Hepatocyte (in vitro differentiated cells): ENCODE measurements at regions not wholly inside any gene's neighbourhood (a gene's known extent, or its start where the extent isn't known, plus 50 kb on each side); places are given as distances from the start of the nearest gene placed in this dataset.

Experiments
- DNase-seq: peaks from one replicate; pipeline ENCODE4 v3.0.0-alpha.2; 2016; ENCODE audit warnings: low spot score
- H2AFZ ChIP-seq: fragments of 200-600 bp; sonication (generic); 2 replicates; pipeline ENCODE4 v1.6.0; 2016; ENCODE audit warnings: antibody characterized with exemption, mild to moderate bottlenecking
- H3K27ac ChIP-seq: fragments of 200-600 bp; sonication (generic); 2 replicates; pipeline ENCODE4 v1.5.1; 2016; ENCODE audit warnings: mild to moderate bottlenecking
- H3K27me3 ChIP-seq: fragments of 200-600 bp; sonication (generic); 2 replicates; pipeline ENCODE4 v1.6.1; 2016
- H3K36me3 ChIP-seq: fragments of 200-600 bp; sonication (generic); replicated peaks from 2 replicates; pipeline ENCODE4 v1.5.1; 2016; ENCODE audit warnings: low read depth; ENCODE audit not compliant: insufficient read depth
- H3K4me1 ChIP-seq: fragments of 200-600 bp; sonication (generic); 2 replicates; pipeline ENCODE4 v1.5.1; 2016; ENCODE audit warnings: mild to moderate bottlenecking, moderate library complexity; ENCODE audit not compliant: insufficient read depth
- H3K4me2 ChIP-seq: fragments of 200-600 bp; sonication (generic); 2 replicates; pipeline ENCODE4 v1.6.0; 2016
- H3K4me3 ChIP-seq: fragments of 200-600 bp; sonication (generic); 2 replicates; pipeline ENCODE4 v1.5.1; 2016; ENCODE audit warnings: mild to moderate bottlenecking
- H3K79me2 ChIP-seq: fragments of 200-600 bp; sonication (generic); 2 replicates; pipeline ENCODE4 v1.6.0; 2017; ENCODE audit warnings: mild to moderate bottlenecking
- H3K9me2 ChIP-seq: fragments of 200-600 bp; sonication (generic); replicated peaks from 2 replicates; pipeline ENCODE4 v1.6.0; 2017; ENCODE audit warnings: mild to moderate bottlenecking; ENCODE audit not compliant: insufficient read depth
- H3K9me3 ChIP-seq: fragments of 200-600 bp; sonication (generic); 2 replicates; pipeline ENCODE4 v1.5.1; 2016; ENCODE audit warnings: low read depth, mild to moderate bottlenecking
- H4K20me1 ChIP-seq: fragments of 200-600 bp; sonication (generic); 2 replicates; pipeline ENCODE4 v1.6.0; 2016; ENCODE audit warnings: mild to moderate bottlenecking; ENCODE audit not compliant: insufficient read depth, poor library complexity, severe bottlenecking
- CTCF ChIP-seq: fragments of 200-600 bp; sonication (generic); IDR thresholded peaks from 2 replicates; pipeline ENCODE4 v1.5.1; 2016; ENCODE audit warnings: antibody characterized with exemption, mild to moderate bottlenecking; ENCODE audit not compliant: poor library complexity
- EZH2 ChIP-seq: fragments of 200-600 bp; sonication (generic); IDR thresholded peaks from 2 replicates; pipeline ENCODE4 v1.6.1; 2016; ENCODE audit warnings: antibody characterized with exemption, mild to moderate bottlenecking, borderline replicate concordance
- EZH2phosphoT487 ChIP-seq: fragments of 200-600 bp; sonication (generic); IDR thresholded peaks from one replicate; pipeline ENCODE4 v1.6.1; 2018; ENCODE audit warnings: antibody characterized with exemption, mild to moderate bottlenecking, low read depth, moderate library complexity; ENCODE audit not compliant: unreplicated experiment, severe bottlenecking
- WGBS: methylation state at CpG from one replicate; pipeline ENCODE4 v1.1.6; 2016; ENCODE audit warnings: low lambda C conversion rate; ENCODE audit errors: missing lambda C conversion rate; 5-methylcytosine and 5-hydroxymethylcytosine counted together

- Histone ChIP-seq H3K79me2 (no peaks in the 10 kb centered on the region), H2AFZ (no peak overlapping the region), H4K20me1 (no peaks in the 10 kb centered on the region), H3K27me3 (no peaks in the 10 kb centered on the region), H3K36me3 (no peaks in the 10 kb centered on the region), H3K9me2 (no peaks in the 10 kb centered on the region), H3K27ac (peak overlapping the region; percentile 2), H3K4me3 (no peak overlapping the region), H3K4me2 (no peak overlapping the region), H3K9me3 (no peaks in the 10 kb centered on the region), H3K4me1 (peaks cover 3% of the 10 kb centered on the region)
- TF ChIP-seq CTCF: peak; percentile 83
- TF ChIP-seq EZH2: no peak
- peak; percentile 70 for DNase-seq
- 36% methylated on average over 4 of the region's 4 CpGs for WGBS
Measured at GRCh38 chr11:29328961-29329441, 687.8 kb downstream of the KCNA4 start.

DNA sequence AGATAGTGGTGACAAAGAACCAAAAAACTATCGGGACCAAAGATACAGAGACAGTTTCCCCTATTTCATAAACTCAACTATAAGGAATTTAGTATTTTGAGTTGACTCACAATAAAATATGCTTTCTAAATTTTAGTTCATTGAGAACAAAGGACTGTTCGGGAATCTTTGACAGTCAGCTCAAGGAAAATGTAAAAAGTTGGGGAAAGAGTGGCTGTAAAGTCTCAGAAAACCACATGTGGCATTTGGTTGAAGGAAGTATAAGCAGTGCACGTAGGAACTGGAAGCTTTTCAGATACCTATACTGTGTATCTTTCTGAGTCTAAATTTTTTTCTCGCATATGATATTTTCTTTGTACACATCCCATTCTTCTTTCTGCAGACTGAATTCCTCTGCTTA is 688.9 kb downstream of the KCNA4 start:
- no peaks in the 10 kb centered on the region for H3K27me3 ChIP-seq
- H3K27ac ChIP-seq: no peak overlapping the region
- no peaks in the 10 kb centered on the region for H3K9me3 ChIP-seq
- no peak overlapping the region for H3K4me3 ChIP-seq
- no peaks in the 10 kb centered on the region for H3K79me2 ChIP-seq
- H4K20me1 ChIP-seq: no peaks in the 10 kb centered on the region
- no peaks in the 10 kb centered on the region for H3K36me3 ChIP-seq
- TF ChIP-seq CTCF: no peak
- no peak for TF ChIP-seq EZH2phosphoT487
- no peak for TF ChIP-seq EZH2
- H3K4me1 ChIP-seq: peaks cover 3% of the 10 kb centered on the region
- no peaks in the 10 kb centered on the region for H3K9me2 ChIP-seq
- H2AFZ ChIP-seq: no peak overlapping the region
- DNase-seq: no peak
- WGBS: 87% methylated on average over 4 of the region's 4 CpGs
- H3K4me2 ChIP-seq: no peak overlapping the region

DNA sequence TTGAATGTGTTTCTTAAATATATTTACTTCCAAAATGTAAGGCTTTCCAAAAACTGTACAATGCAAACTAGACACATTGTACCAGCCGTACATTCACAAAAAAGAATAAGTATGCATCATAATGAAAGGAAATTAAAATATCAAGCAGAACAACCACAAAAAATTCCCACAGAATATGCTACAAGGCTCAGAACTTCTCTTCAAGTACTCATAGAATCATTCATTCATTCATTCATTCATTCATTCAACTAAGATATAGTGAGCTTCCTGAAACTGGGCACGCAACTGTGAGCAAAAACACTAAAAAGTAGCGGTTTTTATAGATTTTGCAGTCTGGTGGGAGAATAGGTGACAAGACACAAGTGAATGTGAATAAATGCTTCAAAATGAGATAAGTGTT is 690.1 kb downstream of the KCNA4 start:
- Histone ChIP-seq H3K4me1 (peaks cover 3% of the 10 kb centered on the region), H3K27me3 (no peaks in the 10 kb centered on the region), H3K4me2 (no peak overlapping the region), H3K36me3 (no peaks in the 10 kb centered on the region), H3K9me2 (no peaks in the 10 kb centered on the region), H2AFZ (no peak overlapping the region), H3K79me2 (no peaks in the 10 kb centered on the region), H4K20me1 (no peaks in the 10 kb centered on the region), H3K27ac (no peak overlapping the region), H3K9me3 (no peaks in the 10 kb centered on the region), H3K4me3 (no peak overlapping the region)
- TF ChIP-seq EZH2 (no peak), EZH2phosphoT487 (no peak), CTCF (no peak)
- 97% methylated on average over 3 of the region's 3 CpGs for WGBS
- DNase-seq: no peak

DNA sequence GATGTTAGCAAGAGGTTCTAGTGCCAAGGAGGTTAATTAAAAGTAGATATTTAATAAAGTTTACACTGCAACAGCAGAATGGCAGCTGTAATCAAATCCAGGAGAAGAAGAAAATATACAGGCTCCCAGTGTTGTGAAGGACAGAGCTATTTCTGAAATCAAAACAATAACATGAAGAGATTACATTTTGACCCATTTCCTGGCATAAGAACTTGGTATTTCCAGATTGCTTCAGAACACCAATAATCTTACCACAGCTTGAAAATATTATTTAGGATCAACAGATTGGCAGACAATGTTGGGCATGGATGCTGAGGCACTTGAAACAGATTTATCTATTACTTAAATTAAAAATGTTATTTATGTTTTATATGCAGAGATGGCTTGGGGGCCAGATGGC is 692.5 kb downstream of the KCNA4 start:
- Histone ChIP-seq H3K4me2 (no peak overlapping the region), H2AFZ (no peak overlapping the region), H3K9me2 (no peaks in the 10 kb centered on the region), H3K27me3 (no peaks in the 10 kb centered on the region), H3K9me3 (no peaks in the 10 kb centered on the region), H3K79me2 (no peaks in the 10 kb centered on the region), H3K4me1 (no peaks in the 10 kb centered on the region), H3K36me3 (no peaks in the 10 kb centered on the region), H4K20me1 (no peaks in the 10 kb centered on the region), H3K27ac (no peak overlapping the region), H3K4me3 (no peak overlapping the region)
- TF ChIP-seq CTCF: no peak
- TF ChIP-seq EZH2phosphoT487: no peak
- TF ChIP-seq EZH2: no peak
- DNase-seq: no peak
